ENCODE measurements at regions not wholly inside any gene's neighbourhood (a gene's known extent, or its start where the extent isn't known, plus 50 kb on each side); places are given as distances from the start of the nearest gene placed in this dataset.

DNA sequence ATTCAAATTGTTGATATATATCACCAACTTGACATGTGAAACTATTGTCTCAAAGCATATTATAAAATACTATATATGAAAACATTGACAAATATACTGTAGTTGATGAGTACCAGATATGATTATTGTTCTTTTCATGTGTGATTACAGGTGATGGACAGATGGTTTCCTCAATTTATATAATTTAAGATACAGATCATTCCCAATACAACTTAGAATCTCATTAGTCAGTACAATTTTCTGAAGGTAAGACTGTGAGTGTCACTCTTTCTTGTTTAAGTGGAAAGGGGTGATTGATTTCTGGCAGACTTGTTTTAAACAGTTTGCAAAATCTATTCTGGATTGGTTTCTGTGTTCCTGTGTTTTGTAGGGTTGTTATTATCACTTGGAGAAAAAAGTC, 498.8 kb downstream of the IRS2 start (continued):
- TF ChIP-seq IKZF1 (conservative IDR thresholded peaks at IDR 0.05) (no peak), ATF2 (IDR thresholded peaks at IDR 0.05; ENCODE audit: low read length) (no peak), DPF2 (IDR thresholded peaks at IDR 0.05) (no peak), CEBPB (IDR thresholded peaks at IDR 0.05; ENCODE audit: borderline replicate concordance in 1 of 2, low read depth in 2 of 2, low read length in 2 of 2) (no peak), GABPA (IDR thresholded peaks at IDR 0.05; ENCODE audit: low read depth) (no peak), CUX1 (IDR thresholded peaks at IDR 0.05; ENCODE audit: insufficient replicate concordance, low read depth, low read length) (no peak)

DNA sequence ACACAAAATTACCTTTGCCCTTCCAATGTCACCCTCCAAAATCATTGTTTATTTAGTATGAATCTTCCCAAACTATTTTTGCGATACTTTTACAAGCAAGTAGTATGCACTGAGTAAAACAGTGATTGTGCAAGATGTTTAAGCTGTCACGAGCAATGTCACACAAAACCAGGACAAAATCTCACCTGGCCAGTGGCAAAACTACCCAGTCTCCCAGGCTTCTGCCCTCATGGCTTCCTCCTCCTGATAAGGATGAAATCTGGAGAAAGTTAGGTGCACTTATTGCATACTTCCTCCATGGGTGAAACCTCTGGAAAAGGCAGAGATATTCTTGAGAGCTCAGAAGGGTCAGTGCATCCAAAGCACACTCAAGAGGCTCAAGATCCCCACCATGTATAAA, 500.8 kb downstream of the IRS2 start:
- 67% methylated on average over 2 of the region's 2 CpGs for WGBS (ENCODE audit: insufficient coverage, insufficient replicate concordance, low lambda C conversion rate, missing lambda C conversion rate)
- in situ Hi-C loops (cut with MboI): no loop called here
- H3K4me1 ChIP-seq (ENCODE audit: control insufficient read depth, insufficient read depth, low read length): no peaks in the 10 kb centered on the region
- TF ChIP-seq STAT3 (IDR thresholded peaks at IDR 0.05; ENCODE audit: low read depth, low read length): no peak
- TF ChIP-seq POU2F2 (IDR thresholded peaks at IDR 0.05; ENCODE audit: borderline replicate concordance, low read depth, low read length): no peak
- no peak for TF ChIP-seq MAX (IDR thresholded peaks at IDR 0.05; ENCODE audit: low read depth, low read length)
- TF ChIP-seq ZNF622 (IDR thresholded peaks at IDR 0.05): no peak
- TF ChIP-seq, protein P1, sequence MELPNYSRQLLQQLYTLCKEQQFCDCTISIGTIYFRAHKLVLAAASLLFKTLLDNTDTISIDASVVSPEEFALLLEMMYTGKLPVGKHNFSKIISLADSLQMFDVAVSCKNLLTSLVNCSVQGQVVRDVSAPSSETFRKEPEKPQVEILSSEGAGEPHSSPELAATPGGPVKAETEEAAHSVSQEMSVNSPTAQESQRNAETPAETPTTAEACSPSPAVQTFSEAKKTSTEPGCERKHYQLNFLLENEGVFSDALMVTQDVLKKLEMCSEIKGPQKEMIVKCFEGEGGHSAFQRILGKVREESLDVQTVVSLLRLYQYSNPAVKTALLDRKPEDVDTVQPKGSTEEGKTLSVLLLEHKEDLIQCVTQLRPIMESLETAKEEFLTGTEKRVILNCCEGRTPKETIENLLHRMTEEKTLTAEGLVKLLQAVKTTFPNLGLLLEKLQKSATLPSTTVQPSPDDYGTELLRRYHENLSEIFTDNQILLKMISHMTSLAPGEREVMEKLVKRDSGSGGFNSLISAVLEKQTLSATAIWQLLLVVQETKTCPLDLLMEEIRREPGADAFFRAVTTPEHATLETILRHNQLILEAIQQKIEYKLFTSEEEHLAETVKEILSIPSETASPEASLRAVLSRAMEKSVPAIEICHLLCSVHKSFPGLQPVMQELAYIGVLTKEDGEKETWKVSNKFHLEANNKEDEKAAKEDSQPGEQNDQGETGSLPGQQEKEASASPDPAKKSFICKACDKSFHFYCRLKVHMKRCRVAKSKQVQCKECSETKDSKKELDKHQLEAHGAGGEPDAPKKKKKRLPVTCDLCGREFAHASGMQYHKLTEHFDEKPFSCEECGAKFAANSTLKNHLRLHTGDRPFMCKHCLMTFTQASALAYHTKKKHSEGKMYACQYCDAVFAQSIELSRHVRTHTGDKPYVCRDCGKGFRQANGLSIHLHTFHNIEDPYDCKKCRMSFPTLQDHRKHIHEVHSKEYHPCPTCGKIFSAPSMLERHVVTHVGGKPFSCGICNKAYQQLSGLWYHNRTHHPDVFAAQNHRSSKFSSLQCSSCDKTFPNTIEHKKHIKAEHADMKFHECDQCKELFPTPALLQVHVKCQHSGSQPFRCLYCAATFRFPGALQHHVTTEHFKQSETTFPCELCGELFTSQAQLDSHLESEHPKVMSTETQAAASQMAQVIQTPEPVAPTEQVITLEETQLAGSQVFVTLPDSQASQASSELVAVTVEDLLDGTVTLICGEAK (IDR thresholded peaks at IDR 0.05; ENCODE audit: borderline replicate concordance): no peak

More for the DNA sequence above, 500.8 kb downstream of the IRS2 start:
- no peak overlapping the region for H3K9ac ChIP-seq (ENCODE audit: control insufficient read depth, insufficient read depth, low read length)
- H3K27me3 ChIP-seq (replicated peaks in 1 of 2; ENCODE audit: control insufficient read depth in 2 of 2, insufficient read depth in 2 of 2, low read length in 1 of 2): no peaks in the 10 kb centered on the region
- no peaks in the 10 kb centered on the region for H3K79me2 ChIP-seq (ENCODE audit: control insufficient read depth, insufficient read depth, low read length)
- BruUV-seq (replicated peaks): no TSS peak
- DNase-seq (ENCODE audit: low read depth, low spot score): no peak
- no peak for FAIRE-seq
- no peak for ATAC-seq
- no peak overlapping the region for H2AFZ ChIP-seq (ENCODE audit: control insufficient read depth, low read depth, low read length)
- ChIA-PET RAD21 (ENCODE audit: unreplicated experiment) (no interaction called here), POLR2A (no interaction called here), SMC1A (ENCODE audit: uncharacterized antibody, unreplicated experiment) (interaction anchor here (1.0 kb wide), 1 partner anchor 11 kb away, joined by 4 read pairs; no protein-coding TSS in a partner anchor), CTCF (interaction anchor here (1.5 kb wide), 1 partner anchor 10 kb away, joined by 5 read pairs; no protein-coding TSS in a partner anchor)
- H4K20me1 ChIP-seq (ENCODE audit: control insufficient read depth, insufficient read depth): no peaks in the 10 kb centered on the region
- no peak overlapping the region for H3K4me3 ChIP-seq
- H3K36me3 ChIP-seq (ENCODE audit: control insufficient read depth in 2 of 2, insufficient read depth in 2 of 2, low read length in 1 of 2): no peaks in the 10 kb centered on the region
- no peaks in the 10 kb centered on the region for H3K9me3 ChIP-seq (replicated peaks; ENCODE audit: control insufficient read depth, insufficient read depth, low read length)
- no peak overlapping the region for H3K4me2 ChIP-seq (ENCODE audit: control insufficient read depth, insufficient read depth)
- intact Hi-C loops (cut with micrococcal nuclease; ENCODE audit: unreplicated experiment): no loop called here
- no peak overlapping the region for H3K27ac ChIP-seq (ENCODE audit: control insufficient read depth, insufficient read depth)

Data from GM12878 (cell line).